ENCODE measurements at regions not wholly inside any gene's neighbourhood (a gene's known extent, or its start where the extent isn't known, plus 50 kb on each side); places are given as distances from the start of the nearest gene placed in this dataset.

DNA sequence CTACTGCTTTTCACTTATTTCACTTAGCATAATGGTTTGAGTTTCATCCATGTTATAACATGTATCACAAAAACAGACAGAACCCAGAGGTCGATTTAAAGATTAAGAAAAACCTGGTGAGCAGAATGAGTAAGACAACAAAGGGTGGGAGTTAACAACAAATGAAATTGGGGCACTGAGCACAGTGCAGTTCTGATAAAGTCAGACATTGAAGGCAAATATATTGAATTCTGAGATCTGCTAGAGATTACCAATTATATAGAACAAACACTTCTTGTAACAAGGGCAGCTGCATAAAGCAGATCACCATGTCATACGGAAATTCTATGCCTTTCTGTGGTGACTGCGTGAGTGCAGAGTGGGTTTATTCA lies 517.3 kb upstream of the RORB start (continued):
- TF ChIP-seq CREB1 (CRISPR knock-in tag; IDR thresholded peaks at IDR 0.05; ENCODE audit: low read depth) (no peak), NANOG (IDR thresholded peaks at IDR 0.05; ENCODE audit: borderline replicate concordance) (no peak)

- Mint-ChIP-seq H3K27me3 (ENCODE audit: insufficient read depth, low read depth, poor library complexity) (peaks cover 3% of the 10 kb centered on the region), H3K27ac (no peak overlapping the region), H3K4me1 (peaks cover 7% of the 10 kb centered on the region; the same call in 2 of the 3 replicates), H3K9me3 (peaks cover 2% of the 10 kb centered on the region), H3K4me3 (no peak overlapping the region), H3K36me3 (ENCODE audit: low read depth) (peaks cover 8% of the 10 kb centered on the region; the same call in 1 of the 3 replicates)
- Histone ChIP-seq H4K20me1 (replicated peaks; ENCODE audit: insufficient read depth) (no peaks in the 10 kb centered on the region), H3K9me2 (ENCODE audit: insufficient read depth) (peaks cover 6% of the 10 kb centered on the region; the same call in 1 of the 2 replicates), H3K27me3 (ENCODE audit: insufficient read depth) (no peaks in the 10 kb centered on the region), H2AFZ (no peak overlapping the region), H3K27ac (ENCODE audit: low read depth) (no peak overlapping the region), H3K36me3 (ENCODE audit: insufficient read depth) (no peaks in the 10 kb centered on the region), H3K4me1 (ENCODE audit: insufficient read depth) (0 out of 2 replicates have a peak, but pooled peaks cover 15% of the 10 kb centered on the region), H3K4me3 (no peak overlapping the region), H3K4me2 (no peak overlapping the region), H3K79me2 (replicated peaks; ENCODE audit: insufficient read depth) (no peaks in the 10 kb centered on the region), H3F3A (replicated peaks; ENCODE audit: low read depth) (no peaks in the 10 kb centered on the region)
- TF ChIP-seq CREB1 (CRISPR knock-in tag; IDR thresholded peaks at IDR 0.05; ENCODE audit: low read depth) (no peak), EZH2 (IDR thresholded peaks at IDR 0.05; ENCODE audit: low read depth, unreplicated experiment) (no peak), NANOG (IDR thresholded peaks at IDR 0.05; ENCODE audit: borderline replicate concordance) (no peak), EZH2phosphoT487 (IDR thresholded peaks at IDR 0.05; ENCODE audit: unreplicated experiment) (no peak), POLR2AphosphoS5 (IDR thresholded peaks at IDR 0.05; ENCODE audit: low read depth) (no peak), STAT1 (IDR thresholded peaks at IDR 0.05; ENCODE audit: unreplicated experiment) (no peak), ZNF331 (CRISPR knock-in tag; IDR thresholded peaks at IDR 0.05; ENCODE audit: low read depth) (no peak), ZNF114 (CRISPR knock-in tag; IDR thresholded peaks at IDR 0.05) (no peak), JUNB (IDR thresholded peaks at IDR 0.05; ENCODE audit: unreplicated experiment) (no peak)
- TF ChIP-seq, protein P1, sequence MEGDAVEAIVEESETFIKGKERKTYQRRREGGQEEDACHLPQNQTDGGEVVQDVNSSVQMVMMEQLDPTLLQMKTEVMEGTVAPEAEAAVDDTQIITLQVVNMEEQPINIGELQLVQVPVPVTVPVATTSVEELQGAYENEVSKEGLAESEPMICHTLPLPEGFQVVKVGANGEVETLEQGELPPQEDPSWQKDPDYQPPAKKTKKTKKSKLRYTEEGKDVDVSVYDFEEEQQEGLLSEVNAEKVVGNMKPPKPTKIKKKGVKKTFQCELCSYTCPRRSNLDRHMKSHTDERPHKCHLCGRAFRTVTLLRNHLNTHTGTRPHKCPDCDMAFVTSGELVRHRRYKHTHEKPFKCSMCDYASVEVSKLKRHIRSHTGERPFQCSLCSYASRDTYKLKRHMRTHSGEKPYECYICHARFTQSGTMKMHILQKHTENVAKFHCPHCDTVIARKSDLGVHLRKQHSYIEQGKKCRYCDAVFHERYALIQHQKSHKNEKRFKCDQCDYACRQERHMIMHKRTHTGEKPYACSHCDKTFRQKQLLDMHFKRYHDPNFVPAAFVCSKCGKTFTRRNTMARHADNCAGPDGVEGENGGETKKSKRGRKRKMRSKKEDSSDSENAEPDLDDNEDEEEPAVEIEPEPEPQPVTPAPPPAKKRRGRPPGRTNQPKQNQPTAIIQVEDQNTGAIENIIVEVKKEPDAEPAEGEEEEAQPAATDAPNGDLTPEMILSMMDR (conservative IDR thresholded peaks at IDR 0.05; ENCODE audit: low read depth in 2 of 2), result no peak
- TF ChIP-seq, protein P2, sequence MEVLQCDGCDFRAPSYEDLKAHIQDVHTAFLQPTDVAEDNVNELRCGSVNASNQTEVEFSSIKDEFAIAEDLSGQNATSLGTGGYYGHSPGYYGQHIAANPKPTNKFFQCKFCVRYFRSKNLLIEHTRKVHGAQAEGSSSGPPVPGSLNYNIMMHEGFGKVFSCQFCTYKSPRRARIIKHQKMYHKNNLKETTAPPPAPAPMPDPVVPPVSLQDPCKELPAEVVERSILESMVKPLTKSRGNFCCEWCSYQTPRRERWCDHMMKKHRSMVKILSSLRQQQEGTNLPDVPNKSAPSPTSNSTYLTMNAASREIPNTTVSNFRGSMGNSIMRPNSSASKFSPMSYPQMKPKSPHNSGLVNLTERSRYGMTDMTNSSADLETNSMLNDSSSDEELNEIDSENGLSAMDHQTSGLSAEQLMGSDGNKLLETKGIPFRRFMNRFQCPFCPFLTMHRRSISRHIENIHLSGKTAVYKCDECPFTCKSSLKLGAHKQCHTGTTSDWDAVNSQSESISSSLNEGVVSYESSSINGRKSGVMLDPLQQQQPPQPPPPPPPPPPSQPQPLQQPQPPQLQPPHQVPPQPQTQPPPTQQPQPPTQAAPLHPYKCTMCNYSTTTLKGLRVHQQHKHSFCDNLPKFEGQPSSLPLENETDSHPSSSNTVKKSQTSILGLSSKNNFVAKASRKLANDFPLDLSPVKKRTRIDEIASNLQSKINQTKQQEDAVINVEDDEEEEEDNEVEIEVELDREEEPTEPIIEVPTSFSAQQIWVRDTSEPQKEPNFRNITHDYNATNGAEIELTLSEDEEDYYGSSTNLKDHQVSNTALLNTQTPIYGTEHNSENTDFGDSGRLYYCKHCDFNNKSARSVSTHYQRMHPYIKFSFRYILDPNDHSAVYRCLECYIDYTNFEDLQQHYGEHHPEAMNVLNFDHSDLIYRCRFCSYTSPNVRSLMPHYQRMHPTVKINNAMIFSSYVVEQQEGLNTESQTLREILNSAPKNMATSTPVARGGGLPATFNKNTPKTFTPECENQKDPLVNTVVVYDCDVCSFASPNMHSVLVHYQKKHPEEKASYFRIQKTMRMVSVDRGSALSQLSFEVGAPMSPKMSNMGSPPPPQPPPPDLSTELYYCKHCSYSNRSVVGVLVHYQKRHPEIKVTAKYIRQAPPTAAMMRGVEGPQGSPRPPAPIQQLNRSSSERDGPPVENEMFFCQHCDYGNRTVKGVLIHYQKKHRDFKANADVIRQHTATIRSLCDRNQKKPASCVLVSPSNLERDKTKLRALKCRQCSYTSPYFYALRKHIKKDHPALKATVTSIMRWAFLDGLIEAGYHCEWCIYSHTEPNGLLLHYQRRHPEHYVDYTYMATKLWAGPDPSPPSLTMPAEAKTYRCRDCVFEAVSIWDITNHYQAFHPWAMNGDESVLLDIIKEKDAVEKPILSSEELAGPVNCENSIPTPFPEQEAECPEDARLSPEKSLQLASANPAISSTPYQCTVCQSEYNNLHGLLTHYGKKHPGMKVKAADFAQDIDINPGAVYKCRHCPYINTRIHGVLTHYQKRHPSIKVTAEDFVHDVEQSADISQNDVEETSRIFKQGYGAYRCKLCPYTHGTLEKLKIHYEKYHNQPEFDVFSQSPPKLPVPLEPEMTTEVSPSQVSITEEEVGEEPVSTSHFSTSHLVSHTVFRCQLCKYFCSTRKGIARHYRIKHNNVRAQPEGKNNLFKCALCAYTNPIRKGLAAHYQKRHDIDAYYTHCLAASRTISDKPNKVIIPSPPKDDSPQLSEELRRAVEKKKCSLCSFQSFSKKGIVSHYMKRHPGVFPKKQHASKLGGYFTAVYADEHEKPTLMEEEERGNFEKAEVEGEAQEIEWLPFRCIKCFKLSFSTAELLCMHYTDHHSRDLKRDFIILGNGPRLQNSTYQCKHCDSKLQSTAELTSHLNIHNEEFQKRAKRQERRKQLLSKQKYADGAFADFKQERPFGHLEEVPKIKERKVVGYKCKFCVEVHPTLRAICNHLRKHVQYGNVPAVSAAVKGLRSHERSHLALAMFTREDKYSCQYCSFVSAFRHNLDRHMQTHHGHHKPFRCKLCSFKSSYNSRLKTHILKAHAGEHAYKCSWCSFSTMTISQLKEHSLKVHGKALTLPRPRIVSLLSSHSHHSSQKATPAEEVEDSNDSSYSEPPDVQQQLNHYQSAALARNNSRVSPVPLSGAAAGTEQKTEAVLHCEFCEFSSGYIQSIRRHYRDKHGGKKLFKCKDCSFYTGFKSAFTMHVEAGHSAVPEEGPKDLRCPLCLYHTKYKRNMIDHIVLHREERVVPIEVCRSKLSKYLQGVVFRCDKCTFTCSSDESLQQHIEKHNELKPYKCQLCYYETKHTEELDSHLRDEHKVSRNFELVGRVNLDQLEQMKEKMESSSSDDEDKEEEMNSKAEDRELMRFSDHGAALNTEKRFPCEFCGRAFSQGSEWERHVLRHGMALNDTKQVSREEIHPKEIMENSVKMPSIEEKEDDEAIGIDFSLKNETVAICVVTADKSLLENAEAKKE (CRISPR knock-in tag; IDR thresholded peaks at IDR 0.05), result no peak
- TF ChIP-seq, protein P3, sequence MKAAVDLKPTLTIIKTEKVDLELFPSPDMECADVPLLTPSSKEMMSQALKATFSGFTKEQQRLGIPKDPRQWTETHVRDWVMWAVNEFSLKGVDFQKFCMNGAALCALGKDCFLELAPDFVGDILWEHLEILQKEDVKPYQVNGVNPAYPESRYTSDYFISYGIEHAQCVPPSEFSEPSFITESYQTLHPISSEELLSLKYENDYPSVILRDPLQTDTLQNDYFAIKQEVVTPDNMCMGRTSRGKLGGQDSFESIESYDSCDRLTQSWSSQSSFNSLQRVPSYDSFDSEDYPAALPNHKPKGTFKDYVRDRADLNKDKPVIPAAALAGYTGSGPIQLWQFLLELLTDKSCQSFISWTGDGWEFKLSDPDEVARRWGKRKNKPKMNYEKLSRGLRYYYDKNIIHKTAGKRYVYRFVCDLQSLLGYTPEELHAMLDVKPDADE (IDR thresholded peaks at IDR 0.05), result no peak
- TF ChIP-seq, protein P4, sequence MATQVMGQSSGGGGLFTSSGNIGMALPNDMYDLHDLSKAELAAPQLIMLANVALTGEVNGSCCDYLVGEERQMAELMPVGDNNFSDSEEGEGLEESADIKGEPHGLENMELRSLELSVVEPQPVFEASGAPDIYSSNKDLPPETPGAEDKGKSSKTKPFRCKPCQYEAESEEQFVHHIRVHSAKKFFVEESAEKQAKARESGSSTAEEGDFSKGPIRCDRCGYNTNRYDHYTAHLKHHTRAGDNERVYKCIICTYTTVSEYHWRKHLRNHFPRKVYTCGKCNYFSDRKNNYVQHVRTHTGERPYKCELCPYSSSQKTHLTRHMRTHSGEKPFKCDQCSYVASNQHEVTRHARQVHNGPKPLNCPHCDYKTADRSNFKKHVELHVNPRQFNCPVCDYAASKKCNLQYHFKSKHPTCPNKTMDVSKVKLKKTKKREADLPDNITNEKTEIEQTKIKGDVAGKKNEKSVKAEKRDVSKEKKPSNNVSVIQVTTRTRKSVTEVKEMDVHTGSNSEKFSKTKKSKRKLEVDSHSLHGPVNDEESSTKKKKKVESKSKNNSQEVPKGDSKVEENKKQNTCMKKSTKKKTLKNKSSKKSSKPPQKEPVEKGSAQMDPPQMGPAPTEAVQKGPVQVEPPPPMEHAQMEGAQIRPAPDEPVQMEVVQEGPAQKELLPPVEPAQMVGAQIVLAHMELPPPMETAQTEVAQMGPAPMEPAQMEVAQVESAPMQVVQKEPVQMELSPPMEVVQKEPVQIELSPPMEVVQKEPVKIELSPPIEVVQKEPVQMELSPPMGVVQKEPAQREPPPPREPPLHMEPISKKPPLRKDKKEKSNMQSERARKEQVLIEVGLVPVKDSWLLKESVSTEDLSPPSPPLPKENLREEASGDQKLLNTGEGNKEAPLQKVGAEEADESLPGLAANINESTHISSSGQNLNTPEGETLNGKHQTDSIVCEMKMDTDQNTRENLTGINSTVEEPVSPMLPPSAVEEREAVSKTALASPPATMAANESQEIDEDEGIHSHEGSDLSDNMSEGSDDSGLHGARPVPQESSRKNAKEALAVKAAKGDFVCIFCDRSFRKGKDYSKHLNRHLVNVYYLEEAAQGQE (IDR thresholded peaks at IDR 0.05; ENCODE audit: unreplicated experiment), result no peak
- DNase-seq (ENCODE audit: low spot score) (no peak), ATAC-seq (no peak)
Measured at GRCh38 chr9:73980754-73981153, 516.4 kb upstream of the RORB start.
